DND-41 (cell line): ENCODE measurements at regions not wholly inside any gene's neighbourhood (a gene's known extent, or its start where the extent isn't known, plus 50 kb on each side); places are given as distances from the start of the nearest gene placed in this dataset.

Experiments used
- ATAC-seq: fragments of 200-7000 bp; cut with Tn5 transposase; 3 replicates; pipeline ENCODE4 v1.9.1; 2021; ENCODE audit warnings: low read depth; ENCODE audit not compliant: insufficient read depth
- DNase-seq: peaks from one replicate; pipeline ENCODE4 v3.0.0-alpha.2; 2020
- H2AFZ ChIP-seq: 2 replicates; pipeline ENCODE4 v1.6.0; 2012; ENCODE audit warnings: low read depth, low read length
- H3K27ac ChIP-seq: 2 replicates; pipeline ENCODE4 v1.5.1; 2012; ENCODE audit warnings: low read length, inconsistent platforms
- H3K27me3 ChIP-seq: fragments of 200-600 bp; sonication (generic); 2 replicates; pipeline ENCODE4 v1.6.0; 2012; ENCODE audit warnings: low read length, mild to moderate bottlenecking, inconsistent platforms; ENCODE audit not compliant: insufficient read depth, poor library complexity
- H3K36me3 ChIP-seq: 2 replicates; pipeline ENCODE4 v1.5.1; 2012; ENCODE audit warnings: low read length, inconsistent platforms; ENCODE audit not compliant: insufficient read depth
- H3K4me1 ChIP-seq: 2 replicates; pipeline ENCODE4 v1.5.1; 2012; ENCODE audit warnings: mild to moderate bottlenecking, low read length; ENCODE audit not compliant: insufficient read depth
- H3K4me2 ChIP-seq: 2 replicates; pipeline ENCODE4 v1.6.0; 2012; ENCODE audit warnings: mild to moderate bottlenecking, moderate library complexity, low read length, inconsistent platforms; ENCODE audit not compliant: insufficient read depth
- H3K4me3 ChIP-seq, 2 experiments: fragments of 200-600 bp in 1 of 2; shearing (Covaris generic) in 1 of 2; 2 replicates each; pipeline ENCODE4 v1.5.1; 2012 to 2016; ENCODE audit warnings: inconsistent platforms in 2 of 2, low read length in 2 of 2, mild to moderate bottlenecking in 2 of 2, low read depth in 1 of 2, moderate library complexity in 1 of 2
- H3K79me2 ChIP-seq: 2 replicates; pipeline ENCODE4 v1.6.0; 2012; ENCODE audit warnings: low read length, inconsistent platforms; ENCODE audit not compliant: insufficient read depth
- H3K9ac ChIP-seq: 2 replicates; pipeline ENCODE4 v1.6.0; 2012; ENCODE audit warnings: low read depth, mild to moderate bottlenecking, inconsistent platforms, low read length, moderate library complexity
- H3K9me3 ChIP-seq: 2 replicates; pipeline ENCODE4 v1.5.1; 2012; ENCODE audit warnings: low read length, moderate library complexity, mild to moderate bottlenecking, inconsistent platforms; ENCODE audit not compliant: insufficient read depth, severe bottlenecking
- H4K20me1 ChIP-seq: 2 replicates; pipeline ENCODE4 v1.6.0; 2012; ENCODE audit warnings: low read length; ENCODE audit not compliant: insufficient read depth
- EZH2 ChIP-seq: IDR thresholded peaks from 3 replicates; pipeline ENCODE4 v1.6.1; 2012; ENCODE audit warnings: borderline replicate concordance, low read depth, mild to moderate bottlenecking, moderate library complexity, low read length, inconsistent platforms; ENCODE audit not compliant: severe bottlenecking
- TF ChIP-seq, protein P1 (sequence below): IDR thresholded peaks from 2 replicates; pipeline ENCODE4 v1.5.1; 2012; ENCODE audit warnings: borderline replicate concordance, low read length, moderate library complexity, mild to moderate bottlenecking; ENCODE audit not compliant: poor library complexity, severe bottlenecking; ENCODE audit errors: extremely low read depth

- no peak overlapping the region for H3K4me2 ChIP-seq
- no peaks in the 10 kb centered on the region for H3K4me1 ChIP-seq
- no peak overlapping the region for H2AFZ ChIP-seq
- no peaks in the 10 kb centered on the region for H3K9me3 ChIP-seq
- H4K20me1 ChIP-seq: no peaks in the 10 kb centered on the region
- no peaks in the 10 kb centered on the region for H3K79me2 ChIP-seq
- DNase-seq (no peak), ATAC-seq (no peak)
- no peak overlapping the region for H3K4me3 ChIP-seq
- no peaks in the 10 kb centered on the region for H3K27me3 ChIP-seq
- H3K27ac ChIP-seq: no peak overlapping the region
- no peaks in the 10 kb centered on the region for H3K36me3 ChIP-seq
- no peak overlapping the region for H3K9ac ChIP-seq
- TF ChIP-seq, protein P1, sequence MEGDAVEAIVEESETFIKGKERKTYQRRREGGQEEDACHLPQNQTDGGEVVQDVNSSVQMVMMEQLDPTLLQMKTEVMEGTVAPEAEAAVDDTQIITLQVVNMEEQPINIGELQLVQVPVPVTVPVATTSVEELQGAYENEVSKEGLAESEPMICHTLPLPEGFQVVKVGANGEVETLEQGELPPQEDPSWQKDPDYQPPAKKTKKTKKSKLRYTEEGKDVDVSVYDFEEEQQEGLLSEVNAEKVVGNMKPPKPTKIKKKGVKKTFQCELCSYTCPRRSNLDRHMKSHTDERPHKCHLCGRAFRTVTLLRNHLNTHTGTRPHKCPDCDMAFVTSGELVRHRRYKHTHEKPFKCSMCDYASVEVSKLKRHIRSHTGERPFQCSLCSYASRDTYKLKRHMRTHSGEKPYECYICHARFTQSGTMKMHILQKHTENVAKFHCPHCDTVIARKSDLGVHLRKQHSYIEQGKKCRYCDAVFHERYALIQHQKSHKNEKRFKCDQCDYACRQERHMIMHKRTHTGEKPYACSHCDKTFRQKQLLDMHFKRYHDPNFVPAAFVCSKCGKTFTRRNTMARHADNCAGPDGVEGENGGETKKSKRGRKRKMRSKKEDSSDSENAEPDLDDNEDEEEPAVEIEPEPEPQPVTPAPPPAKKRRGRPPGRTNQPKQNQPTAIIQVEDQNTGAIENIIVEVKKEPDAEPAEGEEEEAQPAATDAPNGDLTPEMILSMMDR: no peak
- TF ChIP-seq EZH2: no peak
Observed at GRCh38 chr1:112772781-112773180, 57.6 kb upstream of the PPM1J start.

DNA sequence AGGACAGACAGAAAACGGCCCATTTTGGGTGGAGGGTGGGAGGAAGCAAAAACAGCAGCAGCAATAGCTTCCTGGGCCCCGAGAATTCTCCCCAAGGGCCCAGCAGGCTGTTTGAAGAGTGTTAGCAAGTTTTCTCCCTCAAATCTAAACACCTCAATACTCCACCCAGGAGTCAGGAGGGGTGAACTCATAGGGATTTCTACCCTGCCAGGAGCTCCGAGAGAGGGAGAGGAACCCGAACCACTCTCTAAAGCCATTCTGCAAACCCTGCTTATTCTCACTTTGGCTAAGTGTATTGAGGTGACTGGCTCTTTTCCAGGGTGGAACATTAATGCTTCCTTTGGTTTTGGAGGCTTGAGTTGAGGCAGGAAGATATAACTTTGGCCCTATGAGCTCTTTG is 55.6 kb upstream of the PPM1J start:
- H3K4me3 ChIP-seq: no peak overlapping the region
- H3K4me2 ChIP-seq: no peak overlapping the region
- ATAC-seq: no peak
- no peaks in the 10 kb centered on the region for H3K27me3 ChIP-seq
- H3K36me3 ChIP-seq: no peaks in the 10 kb centered on the region
- no peak overlapping the region for H2AFZ ChIP-seq
- H3K79me2 ChIP-seq: no peaks in the 10 kb centered on the region
- no peak for TF ChIP-seq EZH2
- H3K4me1 ChIP-seq: no peaks in the 10 kb centered on the region
- H3K27ac ChIP-seq: no peak overlapping the region
- no peak for DNase-seq
- no peaks in the 10 kb centered on the region for H3K9me3 ChIP-seq
- H3K9ac ChIP-seq: no peak overlapping the region
- H4K20me1 ChIP-seq: no peaks in the 10 kb centered on the region

- H2AFZ ChIP-seq: no peak overlapping the region
- no peak overlapping the region for H3K4me3 ChIP-seq
- H4K20me1 ChIP-seq: no peaks in the 10 kb centered on the region
- TF ChIP-seq, protein P1: no peak
- TF ChIP-seq EZH2: no peak
- H3K9ac ChIP-seq: no peak overlapping the region
- no peak for DNase-seq
- no peaks in the 10 kb centered on the region for H3K27me3 ChIP-seq
- no peak overlapping the region for H3K4me2 ChIP-seq
- no peaks in the 10 kb centered on the region for H3K9me3 ChIP-seq
- no peaks in the 10 kb centered on the region for H3K79me2 ChIP-seq
- no peaks in the 10 kb centered on the region for H3K4me1 ChIP-seq
- H3K36me3 ChIP-seq: no peaks in the 10 kb centered on the region
- no peak for ATAC-seq
- H3K27ac ChIP-seq: no peak overlapping the region
Observed at GRCh38 chr1:112769611-112770010, 54.5 kb upstream of the PPM1J start.

GRCh38 chr1:112767646-112768045 is 52.5 kb upstream of the PPM1J start:
- DNase-seq (no peak), ATAC-seq (no peak)
- no peaks in the 10 kb centered on the region for H4K20me1 ChIP-seq
- H3K9me3 ChIP-seq: no peaks in the 10 kb centered on the region
- H3K27ac ChIP-seq: no peak overlapping the region
- H3K4me3 ChIP-seq: no peak overlapping the region
- no peaks in the 10 kb centered on the region for H3K79me2 ChIP-seq
- H3K4me1 ChIP-seq: peaks cover 19% of the 10 kb centered on the region
- H3K4me2 ChIP-seq: no peak overlapping the region
- no peak overlapping the region for H2AFZ ChIP-seq
- H3K9ac ChIP-seq: no peak overlapping the region
- no peaks in the 10 kb centered on the region for H3K27me3 ChIP-seq
- TF ChIP-seq, protein P1: no peak
- no peak for TF ChIP-seq EZH2
- H3K36me3 ChIP-seq: no peaks in the 10 kb centered on the region
